ENCODE measurements at regions not wholly inside any gene's neighbourhood (a gene's known extent, or its start where the extent isn't known, plus 50 kb on each side); places are given as distances from the start of the nearest gene placed in this dataset.

GRCh38 chr5:51201708-51202107 lies 181.5 kb upstream of the ISL1 start:
- intact Hi-C loops (cut with DNase I; ENCODE audit: low total_unique reads), result no loop called here
- WGBS, 2 donors, result 59 to 77% methylated on average over 1 of the region's 1 CpG
- TF ChIP-seq CTCF (IDR thresholded peaks at IDR 0.05) (no peak), POLR2A (IDR thresholded peaks at IDR 0.05) (no peak)
- no peak for DNase-seq (ENCODE audit: low spot score in 2 of 2)
- no peak overlapping the region for H3K4me3 ChIP-seq (ENCODE audit: low read depth, poor library complexity, severe bottlenecking)

GRCh38 chr5:51202161-51202560 lies 181.1 kb upstream of the ISL1 start:
- WGBS, 2 donors, result 18 to 26% methylated on average over 2 of the region's 2 CpGs
- H3K4me3 ChIP-seq (ENCODE audit: low read depth, poor library complexity, severe bottlenecking), result no peak overlapping the region
- DNase-seq (ENCODE audit: low spot score in 2 of 2), result no peak
- intact Hi-C loops (cut with DNase I; ENCODE audit: low total_unique reads), result no loop called here
- no peak for TF ChIP-seq POLR2A (IDR thresholded peaks at IDR 0.05)
- TF ChIP-seq CTCF (IDR thresholded peaks at IDR 0.05), result no peak

DNA sequence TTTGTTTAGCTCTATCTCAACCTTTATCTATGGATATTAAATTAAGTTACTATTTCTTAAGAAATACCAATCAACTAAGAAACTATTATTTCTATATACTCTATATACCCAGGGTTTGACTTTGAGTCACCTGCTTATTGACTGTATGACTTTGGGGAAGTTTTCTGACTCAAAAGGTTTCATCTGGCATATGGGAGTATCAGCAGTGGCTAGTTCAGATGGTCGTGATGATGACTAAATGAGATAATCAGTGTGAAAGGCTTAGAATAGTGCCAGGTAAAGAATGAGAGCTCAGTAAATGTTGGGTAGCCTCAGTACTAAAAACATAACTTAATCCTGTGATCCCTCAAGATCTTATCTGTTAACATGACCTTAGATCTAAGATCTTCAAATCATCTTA lies 179.7 kb upstream of the ISL1 start:
- intact Hi-C loops (cut with DNase I; ENCODE audit: low total_unique reads), result no loop called here
- DNase-seq (ENCODE audit: low spot score in 2 of 2), result no peak
- no peak overlapping the region for H3K4me3 ChIP-seq (ENCODE audit: low read depth, poor library complexity, severe bottlenecking)
- no peak for TF ChIP-seq POLR2A (IDR thresholded peaks at IDR 0.05)
- no peak for TF ChIP-seq CTCF (IDR thresholded peaks at IDR 0.05)
- 49 to 51% methylated on average over 1 of the region's 1 CpG for WGBS, 2 donors

GRCh38 chr5:51208296-51208695 lies 175.0 kb upstream of the ISL1 start:
- intact Hi-C loops (cut with DNase I; ENCODE audit: low total_unique reads), result no loop called here
- no peak for DNase-seq (ENCODE audit: low spot score in 2 of 2)
- no peak for TF ChIP-seq CTCF (IDR thresholded peaks at IDR 0.05)
- TF ChIP-seq POLR2A (IDR thresholded peaks at IDR 0.05), result no peak
- no peak overlapping the region for H3K4me3 ChIP-seq (ENCODE audit: low read depth, poor library complexity, severe bottlenecking)
- 68 to 92% methylated on average over 3 of the region's 3 CpGs for WGBS, 2 donors

DNA sequence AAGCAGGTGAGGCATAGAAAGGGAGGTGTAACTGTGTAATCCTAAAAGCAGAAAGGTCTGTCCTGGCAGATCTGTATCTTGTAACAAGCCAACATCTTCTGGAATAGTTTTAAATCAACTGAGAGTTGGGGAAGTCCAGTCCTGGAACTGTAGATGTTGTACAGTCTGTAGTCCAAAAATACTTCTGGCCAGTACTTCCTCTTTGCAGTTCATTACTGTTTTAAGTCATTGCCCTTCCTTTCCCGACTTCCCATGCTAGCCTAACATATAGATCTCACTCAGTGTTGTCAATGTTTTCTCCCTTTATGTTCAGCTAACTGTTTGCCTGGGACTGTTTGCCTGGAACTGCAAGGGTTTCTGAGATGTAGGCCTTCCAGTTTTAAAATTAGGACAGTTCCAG lies 168.5 kb upstream of the ISL1 start:
- WGBS, 2 donors, result 48 to 68% methylated on average over 1 of the region's 1 CpG
- H3K4me3 ChIP-seq (ENCODE audit: low read depth, poor library complexity, severe bottlenecking), result no peak overlapping the region
- no peak for DNase-seq (ENCODE audit: low spot score in 2 of 2)
- TF ChIP-seq CTCF (IDR thresholded peaks at IDR 0.05) (no peak), POLR2A (IDR thresholded peaks at IDR 0.05) (no peak)
- intact Hi-C loops (cut with DNase I; ENCODE audit: low total_unique reads), result no loop called here
